Medulla oblongata (tissue), 1 donor: ENCODE measurements at regions not wholly inside any gene's neighbourhood (a gene's known extent, or its start where the extent isn't known, plus 50 kb on each side); places are given as distances from the start of the nearest gene placed in this dataset.

ENCODE experiments used
- DNase-seq: peaks from one replicate; pipeline ENCODE4 v3.0.0-alpha.2; 2015; ENCODE audit errors: extremely low spot score

DNA sequence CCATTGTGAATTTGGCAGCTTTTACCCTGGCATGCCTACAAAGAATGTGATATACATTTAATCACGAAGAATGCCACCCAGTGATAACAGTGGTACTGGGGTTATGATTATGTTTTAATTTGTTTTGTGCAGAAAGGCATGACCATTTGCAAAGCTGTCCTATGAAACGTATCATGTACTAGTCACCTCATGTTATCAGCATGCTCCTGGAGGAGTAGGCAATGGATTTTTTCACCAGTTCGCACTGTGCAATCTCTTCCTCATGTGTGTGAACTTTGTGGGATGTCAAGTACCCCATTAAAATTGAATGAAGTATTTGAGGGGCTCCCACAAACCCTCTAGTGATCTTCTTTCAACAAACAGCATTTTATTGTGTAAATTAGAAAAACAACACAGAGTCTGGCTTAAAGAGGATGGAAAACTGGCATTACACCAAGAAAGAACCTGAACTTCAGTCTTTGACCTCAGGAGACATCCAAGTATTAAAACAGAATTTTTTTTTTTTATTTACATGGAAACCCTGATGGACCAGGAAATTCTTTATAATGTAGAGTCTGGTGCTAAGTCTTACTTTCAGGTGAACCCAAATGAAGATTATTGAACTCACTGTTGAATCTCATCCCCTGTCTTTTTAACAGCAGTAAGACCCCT is 200.6 kb upstream of the PGRMC2 start:
- no peak for DNase-seq

DNA sequence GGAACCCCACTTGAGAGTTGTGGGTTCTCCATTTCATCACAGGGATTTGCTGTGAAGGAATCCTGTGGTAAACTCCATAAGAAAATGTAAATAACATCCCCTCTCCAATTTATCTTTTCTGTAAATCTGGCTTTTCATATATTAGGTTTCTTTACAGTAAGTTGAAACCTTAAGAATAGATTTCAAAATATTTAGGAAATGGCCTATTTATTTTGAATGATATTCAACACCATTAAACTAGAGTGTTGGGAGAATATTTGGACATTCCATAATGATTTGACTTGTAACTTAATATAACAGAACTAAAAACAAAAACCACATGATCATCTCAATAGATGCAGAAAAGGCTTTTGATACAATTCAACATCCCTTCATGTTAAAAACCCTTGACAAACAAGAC is 197.3 kb upstream of the PGRMC2 start:
- no peak for DNase-seq

DNA sequence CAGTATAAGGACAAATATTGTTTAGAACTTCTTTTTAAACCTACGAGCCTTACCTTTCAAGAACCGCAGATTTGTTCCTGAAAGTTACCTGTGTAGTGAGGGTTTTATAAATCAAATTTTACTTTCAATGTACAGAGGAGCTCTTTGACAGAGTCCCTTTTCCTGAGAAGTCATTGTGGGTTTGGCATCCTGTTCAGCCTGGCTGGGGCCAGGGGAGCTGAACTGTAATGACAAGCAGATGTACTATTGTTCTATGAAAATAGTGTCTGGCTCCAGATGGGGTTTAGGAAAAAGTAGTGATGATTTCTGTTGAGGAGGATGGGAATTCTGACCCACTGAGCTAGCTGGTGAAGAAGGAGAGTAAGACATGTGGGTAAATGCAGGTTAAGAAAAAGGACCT is 196.2 kb upstream of the PGRMC2 start:
- DNase-seq = no peak

DNA sequence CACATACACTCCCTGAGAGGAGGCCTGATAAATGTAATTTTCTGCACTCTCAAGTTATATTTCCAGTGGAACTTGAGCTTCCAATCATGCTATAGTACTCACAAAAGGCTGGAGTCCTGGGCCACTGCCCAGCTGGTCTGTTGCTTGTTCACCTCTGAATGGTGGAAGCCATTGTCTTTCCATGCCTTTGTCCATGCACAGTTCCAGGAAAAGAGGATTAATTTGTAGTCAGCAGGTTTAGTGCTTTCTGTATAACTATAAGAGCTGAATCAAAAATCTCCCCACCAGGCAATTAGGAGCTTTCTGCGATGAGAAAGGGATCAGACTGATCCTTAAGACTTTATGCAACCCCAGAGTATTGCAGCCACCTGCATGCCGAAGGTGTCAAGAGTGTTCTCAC is 195.4 kb upstream of the PGRMC2 start:
- no peak for DNase-seq

DNA sequence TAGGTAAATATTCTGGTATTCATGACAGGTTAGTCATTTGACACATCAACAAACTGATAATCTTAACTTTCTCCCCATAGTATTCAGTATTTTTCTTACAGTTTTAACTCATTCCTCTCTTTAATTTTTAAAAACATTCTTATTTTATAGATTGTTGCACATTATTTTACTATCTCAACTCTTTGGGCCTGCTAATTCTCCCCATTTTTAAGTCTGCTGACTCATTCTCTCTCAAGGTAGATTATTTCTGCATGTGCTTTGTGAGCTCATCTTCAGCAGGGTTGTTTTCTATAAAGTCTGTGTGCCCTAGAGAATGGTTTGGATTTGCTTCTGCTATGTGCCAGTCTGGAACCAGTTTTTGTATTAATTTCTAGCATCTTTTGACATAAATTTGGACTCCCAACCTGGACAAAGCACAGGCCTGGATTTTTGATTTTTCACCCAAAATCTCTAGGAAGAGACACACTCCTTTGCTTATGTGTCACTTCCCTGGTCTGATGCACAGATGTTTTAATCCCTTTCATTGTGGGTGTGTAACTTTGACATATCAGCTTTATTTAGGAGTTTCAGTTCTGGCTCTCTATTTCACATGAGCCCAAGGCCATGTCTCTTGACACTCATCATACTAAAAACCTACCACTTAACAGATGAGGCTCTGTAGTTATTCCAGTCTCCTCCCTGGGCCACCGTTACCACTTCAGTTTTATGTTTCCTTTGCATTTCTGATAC is 194.3 kb upstream of the PGRMC2 start:
- DNase-seq = no peak

DNA sequence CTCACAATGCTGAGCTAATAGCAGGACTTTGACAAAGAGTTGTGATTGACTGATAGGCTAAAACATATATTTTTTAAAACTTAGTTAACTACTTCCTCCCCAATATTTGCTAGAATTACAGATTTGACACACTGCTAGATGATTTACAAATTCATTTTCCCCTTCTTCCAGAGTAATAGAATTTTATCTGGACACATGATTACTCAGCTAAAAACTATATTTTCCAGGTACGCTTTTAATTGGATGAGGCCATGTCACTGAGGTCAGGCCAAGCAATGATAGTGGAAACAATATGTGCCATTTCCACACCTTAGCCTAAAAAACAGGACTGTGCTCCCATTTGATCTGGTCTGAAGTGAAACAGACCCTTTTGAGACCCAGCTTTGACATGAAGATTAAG is 193.3 kb upstream of the PGRMC2 start:
- DNase-seq = no peak

DNA sequence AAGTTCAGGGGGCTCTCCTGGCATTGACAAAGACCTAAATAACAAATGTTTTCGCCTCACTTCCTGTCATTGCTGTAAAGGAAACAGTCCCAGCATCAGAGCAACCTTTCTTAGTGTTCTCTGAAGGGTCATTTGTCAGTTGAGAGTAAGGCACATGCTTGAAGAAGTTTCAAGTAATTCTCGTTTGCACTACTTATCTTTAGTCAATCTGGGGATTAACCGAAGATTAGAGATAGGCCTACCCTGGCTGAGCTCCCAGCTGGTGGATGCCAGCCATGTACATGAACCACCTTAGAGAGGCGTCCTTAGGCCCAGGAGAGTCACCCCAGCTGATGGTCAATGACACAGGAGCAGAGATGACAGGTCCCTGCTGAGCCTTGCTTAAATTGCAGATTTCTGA is 189.9 kb upstream of the PGRMC2 start:
- no peak for DNase-seq

DNA sequence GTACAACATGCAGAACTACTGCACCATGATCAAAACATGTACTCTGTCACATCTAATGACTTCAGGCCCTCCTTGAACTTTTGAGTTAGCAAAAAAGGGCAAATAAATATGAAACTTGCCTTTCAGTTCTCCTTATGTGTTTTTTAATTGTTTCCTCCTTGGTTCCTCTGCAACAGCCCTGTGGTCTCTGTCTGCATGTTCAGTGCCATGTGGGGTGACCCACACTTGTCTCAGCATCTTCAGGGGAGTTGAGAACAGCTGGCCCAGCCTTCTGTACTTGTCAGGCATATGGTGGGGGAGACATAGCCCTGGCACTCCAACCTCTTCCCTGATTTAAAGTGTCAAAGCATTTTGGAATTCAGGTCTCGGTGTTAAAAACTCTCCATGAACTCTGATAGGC is 188.0 kb upstream of the PGRMC2 start:
- DNase-seq = no peak

DNA sequence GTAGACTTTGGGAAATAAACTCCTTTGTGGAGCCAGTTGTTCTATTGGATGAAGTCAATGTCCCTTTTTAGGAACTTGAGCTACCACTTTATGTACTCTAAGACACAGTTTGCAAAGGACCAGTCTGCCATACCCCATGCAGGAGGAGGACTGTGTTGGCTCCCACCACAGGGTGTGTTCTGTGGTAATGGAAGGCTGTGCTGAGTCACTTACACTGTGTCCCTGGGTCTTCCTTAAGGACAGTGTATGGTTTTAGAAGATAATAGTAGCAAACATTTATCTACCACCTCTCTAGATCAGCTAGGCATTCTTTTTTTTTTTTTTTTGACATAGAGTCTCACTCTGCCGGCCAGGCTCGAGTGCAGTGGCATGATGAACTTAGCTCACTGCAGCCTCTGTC is 184.0 kb upstream of the PGRMC2 start:
- no peak for DNase-seq

DNA sequence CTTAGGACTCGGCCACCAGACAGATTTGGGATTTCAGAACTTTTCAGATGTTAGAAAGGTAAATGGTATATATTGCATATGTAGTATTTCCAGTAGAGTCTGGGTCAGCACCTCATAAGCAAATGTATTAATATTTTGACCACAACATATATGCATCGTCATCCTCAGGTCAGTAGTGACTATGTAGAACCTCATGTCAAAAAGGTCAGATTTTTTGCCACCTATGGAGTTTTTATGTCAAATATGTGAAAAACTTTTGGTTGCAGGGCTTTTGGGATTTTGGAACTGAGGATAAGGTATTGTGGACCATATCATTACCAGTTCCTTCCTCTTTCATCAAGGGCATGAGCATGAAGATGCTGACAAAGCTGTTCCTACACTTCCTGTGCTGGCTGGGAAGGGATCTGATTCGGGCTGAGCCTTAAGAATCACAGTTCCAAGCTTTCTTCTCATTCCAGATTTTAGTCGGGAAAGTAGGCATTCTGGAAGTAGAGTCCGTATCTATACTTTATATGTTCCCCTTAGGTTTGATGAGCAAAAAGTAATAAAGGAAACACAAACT is 183.0 kb upstream of the PGRMC2 start:
- DNase-seq = no peak

DNA sequence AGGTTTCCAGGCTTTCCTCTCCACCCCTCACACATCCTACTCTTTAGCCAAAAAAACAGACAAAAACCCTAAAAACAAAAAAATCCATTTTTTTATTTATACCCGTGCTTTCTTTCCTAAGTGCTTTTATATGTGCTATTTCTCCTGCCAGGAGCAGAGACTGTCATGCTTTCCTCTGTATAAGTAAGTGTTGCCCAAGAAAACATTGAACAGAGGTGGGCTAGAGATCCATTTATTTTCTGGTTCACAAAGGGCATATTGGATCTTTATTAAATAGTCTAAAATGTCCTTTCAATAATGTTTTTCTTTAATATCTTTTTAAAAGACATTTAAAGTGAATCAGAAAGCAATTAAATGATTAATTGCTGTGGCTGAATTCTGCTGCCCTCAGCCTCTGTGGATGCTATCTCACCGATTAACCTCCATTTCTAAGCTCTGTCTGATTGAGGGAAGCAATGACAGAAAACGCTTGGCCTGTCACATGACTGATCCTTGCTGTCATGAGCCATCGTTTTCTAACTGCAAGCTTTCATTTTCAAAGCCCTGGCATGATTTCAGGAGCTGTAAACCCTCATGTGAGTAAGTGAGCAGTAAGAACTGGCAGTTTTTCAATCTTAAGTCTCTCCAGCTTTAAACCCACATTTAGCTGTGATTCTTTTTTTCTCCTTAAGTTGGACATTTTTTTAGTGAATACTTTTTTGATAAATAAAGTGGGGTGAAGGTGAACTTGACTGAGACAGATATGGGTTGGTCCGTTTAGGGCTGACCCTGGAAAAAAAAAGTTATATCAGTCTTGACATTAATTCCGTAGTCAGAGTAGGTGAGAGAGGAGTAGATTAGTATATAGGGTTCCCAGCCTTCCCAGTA is 180.7 kb upstream of the PGRMC2 start:
- peak; percentile 76 for DNase-seq

DNA sequence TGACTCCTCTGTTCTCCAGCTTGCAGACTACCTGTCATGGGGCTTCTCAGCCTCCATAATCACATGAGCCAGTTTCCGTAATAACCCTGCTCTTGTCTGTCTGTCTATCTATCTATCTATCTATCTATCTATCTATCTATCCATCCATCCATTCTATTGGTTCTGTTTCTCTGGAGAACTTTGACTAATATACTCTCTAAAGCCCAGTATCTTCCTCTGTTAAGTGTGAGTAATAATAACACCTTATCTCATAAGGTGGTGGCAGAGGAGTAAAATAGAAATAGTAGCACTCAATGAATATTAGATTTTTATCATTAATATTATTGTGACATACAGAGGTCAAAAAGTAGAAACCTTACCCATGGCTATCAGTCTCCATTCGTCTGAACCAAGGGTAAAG is 177.9 kb upstream of the PGRMC2 start:
- no peak for DNase-seq

DNA sequence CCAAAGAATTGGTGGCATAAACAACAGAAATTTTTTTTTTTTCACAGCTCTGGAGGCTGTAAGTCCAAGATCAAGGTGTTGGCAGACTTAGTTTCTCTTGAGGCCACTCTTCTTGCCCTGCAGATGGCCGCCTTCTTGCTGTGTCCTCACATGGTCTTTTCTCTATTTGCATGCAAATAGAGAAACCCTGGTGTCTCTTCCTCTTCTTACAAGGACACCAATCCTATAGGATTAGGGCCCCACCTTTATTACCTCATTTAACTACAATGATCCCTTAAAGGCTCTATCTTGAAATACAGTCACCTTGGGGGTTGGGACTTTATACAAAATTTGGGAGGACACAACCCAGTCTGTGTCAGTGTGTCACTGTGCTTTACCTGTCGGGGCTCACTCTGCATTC is 175.4 kb upstream of the PGRMC2 start:
- no peak for DNase-seq

DNA sequence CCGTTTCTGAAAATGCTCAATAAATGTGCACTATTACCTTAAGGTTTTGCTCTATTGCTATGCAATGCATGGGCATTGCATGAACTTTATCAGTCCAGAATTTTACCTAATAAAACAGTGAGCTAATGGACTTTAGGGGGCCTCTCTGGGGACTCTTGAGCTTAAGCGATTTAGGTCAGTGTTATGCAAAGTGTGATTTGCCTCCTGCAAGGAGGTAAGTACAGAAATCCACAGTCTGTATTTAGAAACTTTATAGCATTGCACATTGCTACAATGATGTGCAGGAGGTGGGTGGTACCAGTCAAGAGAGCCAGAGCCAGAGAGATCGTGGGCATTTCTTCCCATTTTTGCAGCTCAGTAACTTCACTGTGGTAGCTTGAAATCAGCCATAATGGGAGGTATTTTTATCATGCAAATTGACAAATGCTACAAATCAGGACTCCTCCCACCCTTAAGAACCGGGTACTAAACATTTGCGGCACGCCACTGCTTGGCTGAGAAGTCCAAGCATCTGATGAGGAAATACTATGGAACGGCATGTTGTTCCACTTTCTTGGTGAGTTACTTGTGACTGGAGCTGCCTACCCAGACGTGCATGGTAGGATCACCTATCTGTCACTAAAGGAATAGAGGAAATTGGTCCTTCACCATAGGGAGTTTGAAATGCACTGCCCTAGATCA is 174.6 kb upstream of the PGRMC2 start:
- DNase-seq = no peak

DNA sequence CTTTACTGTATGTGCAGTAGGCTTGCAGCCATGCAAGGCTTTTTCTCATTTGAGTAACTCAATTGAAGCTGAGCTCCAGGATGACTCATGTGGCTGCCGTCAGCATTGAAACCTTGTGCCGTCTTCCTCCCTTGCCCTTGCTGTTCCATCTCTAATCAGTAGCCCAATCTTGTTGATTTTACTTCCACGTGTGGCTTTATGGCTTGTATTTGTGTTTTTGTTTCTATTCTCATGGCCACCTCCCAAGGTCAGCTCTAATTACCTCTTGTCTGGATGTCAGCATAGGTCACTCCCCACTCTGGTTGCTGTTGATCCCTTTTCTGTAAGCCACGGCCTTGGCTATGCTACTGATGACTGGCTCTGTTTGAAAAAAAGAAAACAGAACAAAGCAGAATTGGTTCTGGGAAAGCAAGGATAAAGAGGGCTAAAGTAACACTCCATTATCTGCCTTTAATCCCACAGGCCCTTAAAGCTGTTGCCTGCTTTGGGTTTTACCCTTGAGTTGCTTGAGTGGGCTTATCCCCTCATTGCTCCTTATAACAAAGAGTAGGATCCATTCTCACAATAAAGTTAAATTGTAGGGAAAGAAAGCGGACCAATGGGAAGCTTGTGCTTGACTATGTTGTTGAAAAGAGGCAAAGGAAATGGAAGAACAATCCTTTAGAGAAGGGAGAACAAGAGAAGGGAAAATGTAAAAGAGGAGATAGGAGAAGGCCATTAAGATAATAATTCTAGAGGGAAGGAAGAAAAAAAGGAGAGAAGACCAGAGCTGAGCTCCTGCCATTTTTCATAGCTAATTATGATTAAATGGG is 173.9 kb upstream of the PGRMC2 start:
- no peak for DNase-seq

DNA sequence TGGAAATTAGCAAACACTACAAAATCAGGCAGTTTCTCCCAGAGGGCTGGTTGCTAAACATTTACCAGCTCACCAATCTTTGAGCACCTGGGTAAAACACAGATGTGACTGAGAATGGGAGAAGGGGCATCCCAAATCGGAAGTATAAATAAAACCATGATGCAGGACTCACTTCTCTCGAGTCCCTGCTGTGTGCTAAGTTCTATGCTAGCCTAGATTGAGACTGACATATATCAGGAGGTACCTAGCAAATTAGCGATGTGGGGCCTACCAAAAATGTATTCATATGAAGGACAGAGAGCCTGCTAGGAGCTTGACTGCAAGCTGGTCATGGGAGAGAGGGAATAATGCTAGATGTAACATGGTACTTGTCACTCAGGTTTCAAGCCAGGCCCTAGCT is 171.9 kb upstream of the PGRMC2 start:
- no peak for DNase-seq

DNA sequence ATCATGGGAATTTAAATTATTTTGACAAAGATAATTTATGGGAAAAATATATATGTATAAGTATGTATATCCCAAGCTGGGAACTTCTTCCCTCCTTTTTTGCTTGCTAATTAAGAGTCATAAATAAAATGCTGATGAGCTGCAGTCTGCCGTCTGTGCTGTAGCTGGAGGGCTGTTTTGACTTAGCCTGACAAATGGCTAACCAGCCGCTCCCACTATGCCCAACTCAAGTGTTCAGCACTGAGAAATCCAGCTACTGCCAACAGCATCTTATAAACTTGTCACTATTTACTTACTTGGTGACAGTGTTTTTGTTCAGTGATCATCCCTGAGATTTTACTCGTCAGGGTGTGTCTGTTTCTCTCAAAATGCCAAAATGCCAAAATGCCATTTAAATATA is 171.2 kb upstream of the PGRMC2 start:
- DNase-seq = no peak

DNA sequence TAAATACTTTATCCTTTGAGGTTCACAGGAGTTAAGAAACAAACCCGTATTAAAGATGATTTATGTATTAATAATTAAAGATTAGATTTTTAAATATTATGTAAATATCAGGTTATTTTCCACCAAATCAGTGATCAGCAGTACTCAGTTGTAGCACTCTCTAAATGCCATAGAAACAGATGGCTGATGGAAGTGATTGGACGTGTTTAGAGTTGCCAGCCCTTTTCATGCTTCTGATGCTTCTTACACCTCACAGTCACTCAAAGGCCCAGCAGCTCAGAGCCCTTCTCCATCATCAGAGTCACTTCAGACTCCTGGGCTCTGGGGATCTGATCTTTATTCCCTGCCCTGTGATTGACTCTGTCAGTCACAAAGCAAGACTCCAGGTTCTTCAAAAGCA is 170.1 kb upstream of the PGRMC2 start:
- no peak for DNase-seq

DNA sequence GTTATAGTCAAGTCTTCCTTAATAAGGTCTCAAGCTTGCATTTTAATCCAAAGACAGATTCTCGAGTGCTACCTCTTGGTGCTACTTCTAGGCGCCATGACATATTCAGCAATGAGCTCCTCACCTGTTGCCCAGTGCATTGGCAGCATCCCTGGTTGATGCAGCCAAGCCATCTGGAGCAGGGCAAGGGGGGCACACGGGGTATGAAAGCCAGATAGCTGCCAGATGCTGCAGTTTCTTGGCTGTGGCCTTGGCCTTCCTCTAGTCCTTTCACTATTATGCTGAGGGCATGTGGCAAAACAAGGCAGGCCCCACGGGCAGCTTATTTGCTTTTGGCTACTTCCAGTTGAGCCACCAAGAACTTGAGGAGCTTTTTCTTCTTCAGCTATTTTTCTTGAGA is 168.6 kb upstream of the PGRMC2 start:
- DNase-seq = no peak

DNA sequence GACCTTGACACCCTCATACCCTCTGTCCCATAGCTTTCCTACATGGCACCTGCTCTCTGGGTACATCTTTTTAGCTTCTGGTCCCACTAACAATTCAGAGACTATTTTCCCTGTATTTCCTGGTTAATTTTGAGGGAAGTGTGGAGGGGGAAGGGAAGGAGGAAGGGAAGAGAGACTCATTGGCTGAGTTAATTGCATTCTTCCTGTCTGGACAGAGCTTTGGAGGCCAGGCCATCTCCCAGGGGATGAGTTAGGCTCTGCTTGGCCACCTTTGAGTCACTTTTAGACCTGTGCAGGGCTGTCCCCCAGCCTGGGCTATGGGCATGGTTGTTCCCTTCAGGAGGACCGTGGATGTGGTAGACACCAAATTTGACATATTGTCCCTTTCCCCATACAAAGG is 167.9 kb upstream of the PGRMC2 start:
- DNase-seq = no peak

DNA sequence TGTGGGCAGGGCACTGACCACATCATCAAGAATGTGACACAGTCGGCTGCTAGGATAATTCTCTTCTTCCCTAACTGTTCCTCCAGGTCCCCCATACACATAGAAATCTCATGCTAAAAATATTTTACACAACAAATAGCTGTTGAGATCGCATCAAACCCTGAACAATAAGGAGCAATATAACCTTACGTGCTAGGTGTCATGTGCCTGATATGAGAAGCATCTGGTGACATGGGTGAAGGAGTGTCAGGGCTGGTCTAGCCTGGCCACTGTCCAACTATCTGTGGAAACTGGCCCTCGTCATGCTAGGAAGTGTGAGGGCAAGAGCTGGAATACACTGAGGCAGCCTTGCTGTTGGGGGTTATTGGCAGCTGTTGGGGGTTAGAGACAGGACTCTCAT is 167.3 kb upstream of the PGRMC2 start:
- DNase-seq = no peak
